ENCODE measurements at regions not wholly inside any gene's neighbourhood (a gene's known extent, or its start where the extent isn't known, plus 50 kb on each side); places are given as distances from the start of the nearest gene placed in this dataset.

- Histone ChIP-seq H3K27ac (ENCODE audit: low read length) (no peak overlapping the region), H3K9me3 (ENCODE audit: insufficient read depth, low read length, severe bottlenecking) (no peaks in the 10 kb centered on the region), H3K79me2 (ENCODE audit: insufficient read depth, low read length) (no peaks in the 10 kb centered on the region), H3K4me2 (ENCODE audit: insufficient read depth, low read length) (no peak overlapping the region), H3K9ac (ENCODE audit: low read depth, low read length) (no peak overlapping the region), H3K36me3 (ENCODE audit: insufficient read depth, low read length) (no peaks in the 10 kb centered on the region), H3K4me3 (ENCODE audit: low read depth in 1 of 2, low read length in 2 of 2) (no peak overlapping the region), H4K20me1 (ENCODE audit: insufficient read depth, low read length) (no peaks in the 10 kb centered on the region), H2AFZ (ENCODE audit: low read depth, low read length) (no peak overlapping the region), H3K27me3 (ENCODE audit: insufficient read depth, low read length, poor library complexity) (no peaks in the 10 kb centered on the region), H3K4me1 (ENCODE audit: insufficient read depth, low read length) (no peaks in the 10 kb centered on the region)
- DNase-seq (no peak), ATAC-seq (ENCODE audit: insufficient read depth, low read depth) (no peak)
- TF ChIP-seq CTCF (IDR thresholded peaks at IDR 0.05; ENCODE audit: borderline replicate concordance, extremely low read depth, low read length, poor library complexity, severe bottlenecking) (no peak), EZH2 (IDR thresholded peaks at IDR 0.05; ENCODE audit: borderline replicate concordance, low read depth, low read length, severe bottlenecking) (no peak)
Observed at GRCh38 chr14:55764784-55765183, 184.8 kb downstream of the KTN1 start.

GRCh38 chr14:55766071-55766470 is 186.1 kb downstream of the KTN1 start:
- H2AFZ ChIP-seq (ENCODE audit: low read depth, low read length) = no peak overlapping the region
- no peak for ATAC-seq (ENCODE audit: insufficient read depth, low read depth)
- no peaks in the 10 kb centered on the region for H3K79me2 ChIP-seq (ENCODE audit: insufficient read depth, low read length)
- no peaks in the 10 kb centered on the region for H3K4me1 ChIP-seq (ENCODE audit: insufficient read depth, low read length)
- H3K4me3 ChIP-seq (ENCODE audit: low read depth in 1 of 2, low read length in 2 of 2) = no peak overlapping the region
- H3K9ac ChIP-seq (ENCODE audit: low read depth, low read length) = no peak overlapping the region
- TF ChIP-seq CTCF (IDR thresholded peaks at IDR 0.05; ENCODE audit: borderline replicate concordance, extremely low read depth, low read length, poor library complexity, severe bottlenecking) (no peak), EZH2 (IDR thresholded peaks at IDR 0.05; ENCODE audit: borderline replicate concordance, low read depth, low read length, severe bottlenecking) (no peak)
- H3K4me2 ChIP-seq (ENCODE audit: insufficient read depth, low read length) = no peak overlapping the region
- no peak for DNase-seq
- no peaks in the 10 kb centered on the region for H3K9me3 ChIP-seq (ENCODE audit: insufficient read depth, low read length, severe bottlenecking)
- no peaks in the 10 kb centered on the region for H3K27me3 ChIP-seq (ENCODE audit: insufficient read depth, low read length, poor library complexity)
- H4K20me1 ChIP-seq (ENCODE audit: insufficient read depth, low read length) = no peaks in the 10 kb centered on the region
- H3K27ac ChIP-seq (ENCODE audit: low read length) = no peak overlapping the region
- H3K36me3 ChIP-seq (ENCODE audit: insufficient read depth, low read length) = no peaks in the 10 kb centered on the region

- DNase-seq (no peak), ATAC-seq (ENCODE audit: insufficient read depth, low read depth) (no peak)
- no peaks in the 10 kb centered on the region for H3K79me2 ChIP-seq (ENCODE audit: insufficient read depth, low read length)
- no peaks in the 10 kb centered on the region for H3K27me3 ChIP-seq (ENCODE audit: insufficient read depth, low read length, poor library complexity)
- no peak overlapping the region for H3K9ac ChIP-seq (ENCODE audit: low read depth, low read length)
- H3K36me3 ChIP-seq (ENCODE audit: insufficient read depth, low read length) = no peaks in the 10 kb centered on the region
- no peak for TF ChIP-seq CTCF (IDR thresholded peaks at IDR 0.05; ENCODE audit: borderline replicate concordance, extremely low read depth, low read length, poor library complexity, severe bottlenecking)
- no peak for TF ChIP-seq EZH2 (IDR thresholded peaks at IDR 0.05; ENCODE audit: borderline replicate concordance, low read depth, low read length, severe bottlenecking)
- no peaks in the 10 kb centered on the region for H4K20me1 ChIP-seq (ENCODE audit: insufficient read depth, low read length)
- H3K4me2 ChIP-seq (ENCODE audit: insufficient read depth, low read length) = no peak overlapping the region
- H3K4me3 ChIP-seq (ENCODE audit: low read depth in 1 of 2, low read length in 2 of 2) = no peak overlapping the region
- H3K9me3 ChIP-seq (ENCODE audit: insufficient read depth, low read length, severe bottlenecking) = no peaks in the 10 kb centered on the region
- no peak overlapping the region for H2AFZ ChIP-seq (ENCODE audit: low read depth, low read length)
- no peak overlapping the region for H3K27ac ChIP-seq (ENCODE audit: low read length)
- H3K4me1 ChIP-seq (ENCODE audit: insufficient read depth, low read length) = no peaks in the 10 kb centered on the region
Observed at GRCh38 chr14:55767286-55767685, 187.3 kb downstream of the KTN1 start.

GRCh38 chr14:55769877-55770276 is 189.9 kb downstream of the KTN1 start:
- TF ChIP-seq CTCF (IDR thresholded peaks at IDR 0.05; ENCODE audit: borderline replicate concordance, extremely low read depth, low read length, poor library complexity, severe bottlenecking) = no peak
- no peak for TF ChIP-seq EZH2 (IDR thresholded peaks at IDR 0.05; ENCODE audit: borderline replicate concordance, low read depth, low read length, severe bottlenecking)
- Histone ChIP-seq H3K27ac (ENCODE audit: low read length) (no peak overlapping the region), H2AFZ (ENCODE audit: low read depth, low read length) (no peak overlapping the region)

More at GRCh38 chr14:55769877-55770276, 189.9 kb downstream of the KTN1 start:
- no peaks in the 10 kb centered on the region for H3K9me3 ChIP-seq (ENCODE audit: insufficient read depth, low read length, severe bottlenecking)
- no peaks in the 10 kb centered on the region for H3K79me2 ChIP-seq (ENCODE audit: insufficient read depth, low read length)
- no peaks in the 10 kb centered on the region for H3K27me3 ChIP-seq (ENCODE audit: insufficient read depth, low read length, poor library complexity)
- ATAC-seq (ENCODE audit: insufficient read depth, low read depth) (no peak), DNase-seq (no peak)
- H4K20me1 ChIP-seq (ENCODE audit: insufficient read depth, low read length) = no peaks in the 10 kb centered on the region
- no peak overlapping the region for H3K4me3 ChIP-seq (ENCODE audit: low read depth in 1 of 2, low read length in 2 of 2)
- H3K4me1 ChIP-seq (ENCODE audit: insufficient read depth, low read length) = no peaks in the 10 kb centered on the region
- no peak overlapping the region for H3K4me2 ChIP-seq (ENCODE audit: insufficient read depth, low read length)
- H3K36me3 ChIP-seq (ENCODE audit: insufficient read depth, low read length) = no peaks in the 10 kb centered on the region
- H3K9ac ChIP-seq (ENCODE audit: low read depth, low read length) = no peak overlapping the region

Measured in DND-41 (cell line).